DOHH2 (cell line): ENCODE measurements at regions not wholly inside any gene's neighbourhood (a gene's known extent, or its start where the extent isn't known, plus 50 kb on each side); places are given as distances from the start of the nearest gene placed in this dataset.

ENCODE experiments used
- EZH2phosphoT487 ChIP-seq: fragments of 200-600 bp; sonication (generic); IDR thresholded peaks from 2 replicates; pipeline ENCODE4 v1.6.1; 2017; ENCODE audit warnings: borderline replicate concordance, mild to moderate bottlenecking, antibody characterized with exemption, low read length, moderate library complexity, mixed read lengths
- TF ChIP-seq, protein P1 (sequence below): fragments of 200-600 bp; sonication (generic); IDR thresholded peaks from one replicate; pipeline ENCODE4 v1.5.1; 2014; ENCODE audit warnings: antibody characterized with exemption, mild to moderate bottlenecking, low read depth, low read length; ENCODE audit not compliant: poor library complexity, severe bottlenecking

DNA sequence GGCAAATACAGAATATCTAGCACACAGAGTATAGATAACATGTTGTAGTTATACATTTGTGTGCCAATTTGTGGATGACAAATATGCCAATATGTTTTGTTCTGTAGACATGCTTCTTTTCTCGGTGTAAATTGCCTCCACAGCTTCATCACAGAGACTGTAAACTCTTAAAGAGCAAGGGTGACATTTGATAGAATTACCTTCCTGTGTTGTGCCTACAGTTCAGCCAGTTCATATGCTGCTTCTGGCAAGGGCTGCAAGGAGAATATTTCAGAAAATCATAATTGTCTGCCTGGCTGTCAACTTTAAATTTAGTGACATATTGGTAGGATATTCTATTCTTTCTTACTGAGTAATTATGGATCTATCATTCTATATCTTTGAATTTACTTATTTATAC lies 155.1 kb downstream of the MAT2B start:
- no peak for TF ChIP-seq EZH2phosphoT487
- TF ChIP-seq, protein P1, sequence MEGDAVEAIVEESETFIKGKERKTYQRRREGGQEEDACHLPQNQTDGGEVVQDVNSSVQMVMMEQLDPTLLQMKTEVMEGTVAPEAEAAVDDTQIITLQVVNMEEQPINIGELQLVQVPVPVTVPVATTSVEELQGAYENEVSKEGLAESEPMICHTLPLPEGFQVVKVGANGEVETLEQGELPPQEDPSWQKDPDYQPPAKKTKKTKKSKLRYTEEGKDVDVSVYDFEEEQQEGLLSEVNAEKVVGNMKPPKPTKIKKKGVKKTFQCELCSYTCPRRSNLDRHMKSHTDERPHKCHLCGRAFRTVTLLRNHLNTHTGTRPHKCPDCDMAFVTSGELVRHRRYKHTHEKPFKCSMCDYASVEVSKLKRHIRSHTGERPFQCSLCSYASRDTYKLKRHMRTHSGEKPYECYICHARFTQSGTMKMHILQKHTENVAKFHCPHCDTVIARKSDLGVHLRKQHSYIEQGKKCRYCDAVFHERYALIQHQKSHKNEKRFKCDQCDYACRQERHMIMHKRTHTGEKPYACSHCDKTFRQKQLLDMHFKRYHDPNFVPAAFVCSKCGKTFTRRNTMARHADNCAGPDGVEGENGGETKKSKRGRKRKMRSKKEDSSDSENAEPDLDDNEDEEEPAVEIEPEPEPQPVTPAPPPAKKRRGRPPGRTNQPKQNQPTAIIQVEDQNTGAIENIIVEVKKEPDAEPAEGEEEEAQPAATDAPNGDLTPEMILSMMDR: no peak
